Fibroblast of lung (primary cell): ENCODE measurements at regions not wholly inside any gene's neighbourhood (a gene's known extent, or its start where the extent isn't known, plus 50 kb on each side); places are given as distances from the start of the nearest gene placed in this dataset.

Experiments used
- DNase-seq, 2 donors: peaks; one replicate each; pipeline versions ENCODE4 v3.0.0 to v3.0.0-alpha.2; 2010; ENCODE audit warnings: low read depth in 2 of 2
- H2AFZ ChIP-seq: 2 replicates; pipeline ENCODE4 v1.5.1; 2012; ENCODE audit warnings: low read length, control low read depth, inconsistent platforms
- H3K27ac ChIP-seq: 2 replicates; pipeline ENCODE4 v1.5.1; 2011; ENCODE audit warnings: low read length, control low read depth; ENCODE audit not compliant: insufficient read depth
- H3K27me3 ChIP-seq: 2 replicates; pipeline ENCODE4 v1.5.1; 2011; ENCODE audit warnings: mild to moderate bottlenecking, low read length; ENCODE audit not compliant: control insufficient read depth, insufficient read depth
- H3K36me3 ChIP-seq: 2 replicates; pipeline ENCODE4 v1.5.1; 2011; ENCODE audit warnings: low read length; ENCODE audit not compliant: control insufficient read depth, insufficient read depth
- H3K4me1 ChIP-seq: 2 replicates; pipeline ENCODE4 v1.5.1; 2011; ENCODE audit warnings: low read length; ENCODE audit not compliant: control insufficient read depth, insufficient read depth; ENCODE audit errors: extremely low read depth
- H3K4me2 ChIP-seq: 2 replicates; pipeline ENCODE4 v1.5.1; 2011; ENCODE audit warnings: low read length, control low read depth; ENCODE audit not compliant: insufficient read depth; ENCODE audit errors: extremely low read depth
- H3K4me3 ChIP-seq, 4 experiments: fragments of 200-600 bp in 1 of 4; sonication (generic) in 1 of 4; replicated peaks in 1 of 4; 2 replicates each; pipeline ENCODE4 v1.5.1; 2011 to 2016; ENCODE audit warnings: low read length in 4 of 4, low read depth in 3 of 4, mild to moderate bottlenecking in 3 of 4, control low read depth in 2 of 4, inconsistent platforms in 1 of 4, mixed read lengths in 1 of 4; ENCODE audit not compliant: insufficient read depth in 1 of 4; ENCODE audit errors: control extremely low read depth in 1 of 4
- H3K79me2 ChIP-seq: 2 replicates; pipeline ENCODE4 v1.5.1; 2012; ENCODE audit warnings: mild to moderate bottlenecking, low read length, inconsistent platforms; ENCODE audit not compliant: control insufficient read depth, insufficient read depth
- H3K9ac ChIP-seq: 2 replicates; pipeline ENCODE4 v1.5.1; 2011; ENCODE audit warnings: mild to moderate bottlenecking, low read length, control low read depth; ENCODE audit not compliant: insufficient read depth
- H3K9me3 ChIP-seq: 2 replicates; pipeline ENCODE4 v1.5.1; 2012; ENCODE audit warnings: low read depth, low read length; ENCODE audit not compliant: control insufficient read depth, insufficient read depth
- H4K20me1 ChIP-seq: 2 replicates; pipeline ENCODE4 v1.5.1; 2011; ENCODE audit warnings: low read length; ENCODE audit not compliant: control insufficient read depth, insufficient read depth; ENCODE audit errors: extremely low read depth
- CTCF ChIP-seq, 2 donors: IDR thresholded peaks in 1 of 2; conservative IDR thresholded peaks in 1 of 2; 1 replicate in 1 of 2; 2 replicates in 1 of 2; pipeline ENCODE4 v1.5.1; 2011 to 2012; ENCODE audit warnings: low read length in 2 of 2, control low read depth in 1 of 2, inconsistent platforms in 1 of 2, low read depth in 1 of 2, mild to moderate bottlenecking in 1 of 2
- EZH2 ChIP-seq: IDR thresholded peaks from 2 replicates; pipeline ENCODE4 v1.5.1; 2012; ENCODE audit warnings: low read length, control low read depth, mild to moderate bottlenecking; ENCODE audit errors: missing control alignments

- Histone ChIP-seq H3K4me3 (no peak overlapping the region), H3K79me2 (no peaks in the 10 kb centered on the region), H3K4me1 (no peaks in the 10 kb centered on the region), H3K9ac (no peak overlapping the region), H3K4me2 (no peak overlapping the region), H3K27ac (no peak overlapping the region), H3K9me3 (no peaks in the 10 kb centered on the region), H2AFZ (no peak overlapping the region), H4K20me1 (no peaks in the 10 kb centered on the region), H3K36me3 (no peaks in the 10 kb centered on the region), H3K27me3 (no peaks in the 10 kb centered on the region)
- DNase-seq, result peak; percentile 60 to 62
- TF ChIP-seq EZH2, result no peak
- TF ChIP-seq CTCF (conservative IDR thresholded peaks at IDR 0.05 in 1 of 2, IDR thresholded peaks at IDR 0.05 in 1 of 2; ENCODE audit: low read depth in 1 of 2, low read length in 2 of 2), result no peak
These were observed 1171.5 kb upstream of the GOT2 start for GRCh38 chr16:59905606-59906005.

GRCh38 chr16:59905131-59905530 lies 1171.0 kb upstream of the GOT2 start:
- Histone ChIP-seq H3K27me3 (no peaks in the 10 kb centered on the region), H3K4me3 (no peak overlapping the region), H3K79me2 (no peaks in the 10 kb centered on the region), H3K27ac (no peak overlapping the region), H3K4me2 (no peak overlapping the region), H3K9ac (no peak overlapping the region), H2AFZ (no peak overlapping the region), H4K20me1 (no peaks in the 10 kb centered on the region), H3K4me1 (no peaks in the 10 kb centered on the region), H3K9me3 (no peaks in the 10 kb centered on the region), H3K36me3 (no peaks in the 10 kb centered on the region)
- no peak for TF ChIP-seq CTCF (conservative IDR thresholded peaks at IDR 0.05 in 1 of 2, IDR thresholded peaks at IDR 0.05 in 1 of 2; ENCODE audit: low read depth in 1 of 2, low read length in 2 of 2)
- no peak for TF ChIP-seq EZH2
- DNase-seq, result no peak

GRCh38 chr16:59899940-59900339 lies 1165.8 kb upstream of the GOT2 start:
- TF ChIP-seq EZH2 (no peak), CTCF (conservative IDR thresholded peaks at IDR 0.05 in 1 of 2, IDR thresholded peaks at IDR 0.05 in 1 of 2; ENCODE audit: low read depth in 1 of 2, low read length in 2 of 2) (no peak)

More at GRCh38 chr16:59899940-59900339, 1165.8 kb upstream of the GOT2 start:
- H3K36me3 ChIP-seq, result no peaks in the 10 kb centered on the region
- no peaks in the 10 kb centered on the region for H3K9me3 ChIP-seq
- H4K20me1 ChIP-seq, result no peaks in the 10 kb centered on the region
- H3K9ac ChIP-seq, result no peak overlapping the region
- no peak overlapping the region for H2AFZ ChIP-seq
- DNase-seq, result no peak
- H3K27me3 ChIP-seq, result no peaks in the 10 kb centered on the region
- no peaks in the 10 kb centered on the region for H3K4me1 ChIP-seq
- no peak overlapping the region for H3K4me3 ChIP-seq
- no peak overlapping the region for H3K4me2 ChIP-seq
- no peak overlapping the region for H3K27ac ChIP-seq
- no peaks in the 10 kb centered on the region for H3K79me2 ChIP-seq
